ENCODE measurements at regions not wholly inside any gene's neighbourhood (a gene's known extent, or its start where the extent isn't known, plus 50 kb on each side); places are given as distances from the start of the nearest gene placed in this dataset.

DNA sequence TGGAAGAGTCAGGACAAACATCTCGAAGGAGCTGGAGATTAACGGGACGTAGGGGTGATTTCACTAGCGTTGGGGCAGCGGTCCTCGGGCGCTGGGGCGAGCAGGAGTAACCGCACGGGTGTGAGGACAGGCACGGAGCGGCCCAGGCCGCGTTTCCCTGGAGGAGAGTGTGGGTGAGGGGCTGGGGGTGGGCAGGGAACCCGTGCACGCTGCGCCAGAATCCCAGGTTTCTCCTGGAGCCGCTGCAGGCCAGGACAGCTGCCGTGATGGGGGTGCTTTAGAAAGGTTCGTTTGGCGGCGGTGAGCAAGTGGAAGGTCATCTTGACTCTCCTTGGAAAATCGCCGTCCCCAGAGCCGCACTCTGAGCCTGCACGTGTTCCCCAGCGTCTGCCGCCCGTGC, 290.2 kb upstream of the IRX1 start:
- in situ Hi-C loops (cut with MboI; ENCODE audit: low sequenced_read_pairs in 4 of 4) = no loop called here
- H3K36me3 ChIP-seq = no peaks in the 10 kb centered on the region
- H3K4me3 ChIP-seq = no peak overlapping the region
- no peaks in the 10 kb centered on the region for H3K9me3 ChIP-seq
- H3K27me3 ChIP-seq = no peaks in the 10 kb centered on the region
- no peak overlapping the region for H3K27ac ChIP-seq
- DNase-seq = no peak
- no peaks in the 10 kb centered on the region for H3K4me1 ChIP-seq
- TF ChIP-seq, protein P1, sequence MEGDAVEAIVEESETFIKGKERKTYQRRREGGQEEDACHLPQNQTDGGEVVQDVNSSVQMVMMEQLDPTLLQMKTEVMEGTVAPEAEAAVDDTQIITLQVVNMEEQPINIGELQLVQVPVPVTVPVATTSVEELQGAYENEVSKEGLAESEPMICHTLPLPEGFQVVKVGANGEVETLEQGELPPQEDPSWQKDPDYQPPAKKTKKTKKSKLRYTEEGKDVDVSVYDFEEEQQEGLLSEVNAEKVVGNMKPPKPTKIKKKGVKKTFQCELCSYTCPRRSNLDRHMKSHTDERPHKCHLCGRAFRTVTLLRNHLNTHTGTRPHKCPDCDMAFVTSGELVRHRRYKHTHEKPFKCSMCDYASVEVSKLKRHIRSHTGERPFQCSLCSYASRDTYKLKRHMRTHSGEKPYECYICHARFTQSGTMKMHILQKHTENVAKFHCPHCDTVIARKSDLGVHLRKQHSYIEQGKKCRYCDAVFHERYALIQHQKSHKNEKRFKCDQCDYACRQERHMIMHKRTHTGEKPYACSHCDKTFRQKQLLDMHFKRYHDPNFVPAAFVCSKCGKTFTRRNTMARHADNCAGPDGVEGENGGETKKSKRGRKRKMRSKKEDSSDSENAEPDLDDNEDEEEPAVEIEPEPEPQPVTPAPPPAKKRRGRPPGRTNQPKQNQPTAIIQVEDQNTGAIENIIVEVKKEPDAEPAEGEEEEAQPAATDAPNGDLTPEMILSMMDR (IDR thresholded peaks at IDR 0.05 in 4 of 5, conservative IDR thresholded peaks at IDR 0.05 in 1 of 5) = no peak
- no peak for TF ChIP-seq POLR2A (IDR thresholded peaks at IDR 0.05)
- intact Hi-C loops (cut with DNase I; ENCODE audit: low total_unique reads) = no loop called here
- ATAC-seq = no peak

DNA sequence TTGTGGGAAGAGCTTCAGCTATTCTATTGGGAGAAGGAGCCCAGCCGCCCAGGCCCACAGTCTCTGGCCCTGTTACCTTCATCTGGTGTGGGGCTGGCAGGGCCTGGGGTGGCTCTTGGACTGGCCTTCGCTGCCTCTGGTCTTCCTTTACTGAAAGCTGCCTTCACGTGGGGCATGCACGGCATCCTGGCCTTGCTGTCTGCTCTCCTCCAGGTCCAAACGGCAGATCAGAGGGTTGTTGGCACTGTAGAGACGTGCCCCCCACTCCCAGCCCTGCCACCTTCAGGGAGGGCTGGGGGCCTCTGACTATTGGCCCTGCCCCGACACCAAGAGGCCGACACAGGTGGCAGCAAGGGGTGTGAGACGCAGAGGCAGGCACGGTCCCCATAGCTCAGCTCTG, 291.3 kb upstream of the IRX1 start:
- Histone ChIP-seq H3K27ac (no peak overlapping the region), H3K9me3 (no peaks in the 10 kb centered on the region), H3K36me3 (no peaks in the 10 kb centered on the region), H3K4me1 (no peaks in the 10 kb centered on the region), H3K27me3 (no peaks in the 10 kb centered on the region), H3K4me3 (no peak overlapping the region)
- DNase-seq (no peak), ATAC-seq (no peak)
- no peak for TF ChIP-seq POLR2A (IDR thresholded peaks at IDR 0.05)
- TF ChIP-seq, protein P1 (IDR thresholded peaks at IDR 0.05 in 4 of 5, conservative IDR thresholded peaks at IDR 0.05 in 1 of 5) = no peak
- intact Hi-C loops (cut with DNase I; ENCODE audit: low total_unique reads) = no loop called here
- in situ Hi-C loops (cut with MboI; ENCODE audit: low sequenced_read_pairs in 4 of 4) = no loop called here

DNA sequence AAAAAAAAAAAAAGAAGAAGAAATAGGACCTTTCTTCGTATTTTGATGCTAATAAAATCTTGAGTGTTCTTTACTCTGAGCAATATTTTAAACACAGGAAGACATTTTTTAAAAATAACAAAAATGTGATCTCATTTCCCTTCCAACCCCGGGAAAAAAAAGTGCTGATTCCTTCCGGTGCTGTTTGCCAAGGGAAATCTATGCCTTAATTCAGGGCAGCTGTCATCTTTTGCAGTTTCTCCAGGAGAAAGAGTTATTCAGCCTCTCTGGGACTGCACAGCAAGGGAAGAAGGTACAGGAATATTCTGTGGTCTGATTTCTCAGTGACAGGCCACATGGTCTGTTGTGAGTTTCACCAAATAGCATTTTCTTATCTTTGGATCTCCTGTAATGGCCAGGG, 291.9 kb upstream of the IRX1 start:
- in situ Hi-C loops (cut with MboI; ENCODE audit: low sequenced_read_pairs in 4 of 4) = no loop called here
- TF ChIP-seq, protein P1 (IDR thresholded peaks at IDR 0.05 in 4 of 5, conservative IDR thresholded peaks at IDR 0.05 in 1 of 5) = no peak
- TF ChIP-seq POLR2A (IDR thresholded peaks at IDR 0.05) = no peak
- Histone ChIP-seq H3K4me3 (no peak overlapping the region), H3K27ac (no peak overlapping the region), H3K9me3 (no peaks in the 10 kb centered on the region), H3K27me3 (no peaks in the 10 kb centered on the region), H3K36me3 (no peaks in the 10 kb centered on the region), H3K4me1 (no peaks in the 10 kb centered on the region)
- intact Hi-C loops (cut with DNase I; ENCODE audit: low total_unique reads) = no loop called here
- no peak for DNase-seq
- ATAC-seq = no peak

DNA sequence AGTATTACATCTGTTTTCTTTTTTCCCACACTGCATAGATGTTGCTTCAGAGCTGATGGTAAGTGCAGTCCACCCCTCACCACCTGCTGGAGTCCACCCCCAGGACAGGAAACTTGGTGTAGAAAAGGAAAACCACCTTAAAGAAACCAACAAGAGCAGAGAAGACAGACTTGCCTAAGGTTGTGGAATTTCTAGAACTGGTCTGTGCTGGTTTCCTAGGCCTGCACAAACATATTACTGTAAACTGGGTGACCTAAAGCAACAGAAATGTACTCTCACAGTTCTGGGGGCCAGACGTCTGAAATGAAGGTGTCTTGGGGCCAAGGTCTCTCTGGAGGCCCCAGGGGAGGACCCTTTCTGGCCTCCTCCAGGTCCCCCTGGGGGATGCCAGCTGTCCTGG, 293.4 kb upstream of the IRX1 start:
- TF ChIP-seq, protein P1 (IDR thresholded peaks at IDR 0.05 in 4 of 5, conservative IDR thresholded peaks at IDR 0.05 in 1 of 5) = no peak
- no peak for TF ChIP-seq POLR2A (IDR thresholded peaks at IDR 0.05)
- H3K4me1 ChIP-seq = no peaks in the 10 kb centered on the region
- no peak overlapping the region for H3K4me3 ChIP-seq
- ATAC-seq (no peak), DNase-seq (no peak)
- no peaks in the 10 kb centered on the region for H3K9me3 ChIP-seq
- H3K36me3 ChIP-seq = no peaks in the 10 kb centered on the region
- H3K27ac ChIP-seq = no peak overlapping the region
- in situ Hi-C loops (cut with MboI; ENCODE audit: low sequenced_read_pairs in 4 of 4) = no loop called here
- intact Hi-C loops (cut with DNase I; ENCODE audit: low total_unique reads) = no loop called here
- no peaks in the 10 kb centered on the region for H3K27me3 ChIP-seq

DNA sequence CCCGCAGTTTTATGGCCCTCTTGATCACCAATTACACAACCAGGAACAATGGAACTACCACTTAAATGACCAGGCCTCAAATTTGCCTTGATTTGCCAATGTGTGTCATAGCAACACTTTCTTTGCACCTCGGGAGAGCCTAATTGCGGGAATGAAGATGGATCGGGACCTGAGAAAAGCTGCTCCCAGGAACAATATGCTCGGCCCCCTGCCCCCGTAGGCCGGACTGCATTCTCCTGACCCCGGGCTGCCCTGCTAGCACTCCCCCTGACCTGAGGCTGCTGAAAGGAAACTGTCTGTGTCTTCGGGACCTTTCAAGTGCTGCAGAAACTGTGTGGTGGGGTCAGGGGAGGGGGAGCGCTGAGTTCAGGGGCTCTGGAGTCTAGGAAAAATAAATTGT, 294.3 kb upstream of the IRX1 start:
- no peaks in the 10 kb centered on the region for H3K4me1 ChIP-seq
- in situ Hi-C loops (cut with MboI; ENCODE audit: low sequenced_read_pairs in 4 of 4) = no loop called here
- intact Hi-C loops (cut with DNase I; ENCODE audit: low total_unique reads) = no loop called here
- H3K27ac ChIP-seq = no peak overlapping the region
- DNase-seq (no peak), ATAC-seq (no peak)
- H3K9me3 ChIP-seq = no peaks in the 10 kb centered on the region
- TF ChIP-seq POLR2A (IDR thresholded peaks at IDR 0.05) = no peak
- TF ChIP-seq, protein P1 (IDR thresholded peaks at IDR 0.05 in 4 of 5, conservative IDR thresholded peaks at IDR 0.05 in 1 of 5) = no peak
- H3K4me3 ChIP-seq = no peak overlapping the region
- H3K27me3 ChIP-seq = no peaks in the 10 kb centered on the region
- no peaks in the 10 kb centered on the region for H3K36me3 ChIP-seq
